GM18508 (cell line): ENCODE measurements at regions not wholly inside any gene's neighbourhood (a gene's known extent, or its start where the extent isn't known, plus 50 kb on each side); places are given as distances from the start of the nearest gene placed in this dataset.
"Not testable (repeated sequence)": the region's sequence is repeated elsewhere in the genome, so short reads cannot be mapped to it uniquely, and the experiment has no call there.

Experiments used
- ATAC-seq: cut with Tn5 transposase; IDR thresholded peaks from one replicate; pipeline ENCODE4 v1.9.1; 2021; ENCODE audit warnings: moderate number of reproducible peaks; ENCODE audit not compliant: insufficient read depth, unreplicated experiment

- ATAC-seq: no peak
Observed at GRCh38 chr18:34280000-34280399, 55.3 kb upstream of the NOL4 start.

GRCh38 chr18:34280653-34281052 lies 55.9 kb upstream of the NOL4 start:
- ATAC-seq: no peak

- no peak for ATAC-seq
Observed at GRCh38 chr18:34281290-34281689, 56.6 kb upstream of the NOL4 start.

- ATAC-seq: no peak
Observed at GRCh38 chr18:34281722-34282121, 57.0 kb upstream of the NOL4 start.

- ATAC-seq: no peak
Observed at GRCh38 chr18:34283506-34283905, 58.8 kb upstream of the NOL4 start.

- no peak for ATAC-seq
Observed at GRCh38 chr18:34287825-34288224, 63.1 kb upstream of the NOL4 start.

GRCh38 chr18:34292594-34292993 lies 67.9 kb upstream of the NOL4 start:
- no peak for ATAC-seq

GRCh38 chr18:34297287-34297686 lies 72.6 kb upstream of the NOL4 start:
- ATAC-seq: no peak

- ATAC-seq: no peak
Observed at GRCh38 chr18:34299828-34300227, 75.1 kb upstream of the NOL4 start.

GRCh38 chr18:34311468-34311867 lies 86.8 kb upstream of the NOL4 start:
- no peak for ATAC-seq

GRCh38 chr18:34314847-34315246 lies 90.1 kb upstream of the NOL4 start:
- no peak for ATAC-seq

GRCh38 chr18:34315591-34316352 lies 91.1 kb upstream of the NOL4 start:
- ATAC-seq: no peak

GRCh38 chr18:34320267-34320666 lies 95.6 kb upstream of the NOL4 start:
- ATAC-seq: no peak

- peak; percentile 82 for ATAC-seq
Observed at GRCh38 chr18:34321066-34321465, 96.4 kb upstream of the NOL4 start.

- peak; percentile 79 for ATAC-seq
Observed at GRCh38 chr18:34322365-34323289, 97.9 kb upstream of the NOL4 start.

GRCh38 chr18:34329840-34330239 lies 105.1 kb upstream of the NOL4 start:
- no peak for ATAC-seq

GRCh38 chr18:34330308-34330707 lies 105.6 kb upstream of the NOL4 start:
- no peak for ATAC-seq

GRCh38 chr18:34330907-34331306 lies 106.2 kb upstream of the NOL4 start:
- ATAC-seq: not testable (repeated sequence)

- not testable (repeated sequence) for ATAC-seq
Observed at GRCh38 chr18:34331343-34331742, 106.6 kb upstream of the NOL4 start.

- ATAC-seq: no peak
Observed at GRCh38 chr18:34339155-34339554, 114.4 kb upstream of the NOL4 start.

GRCh38 chr18:34342960-34343359 lies 118.2 kb upstream of the NOL4 start:
- no peak for ATAC-seq
